ENCODE measurements at regions not wholly inside any gene's neighbourhood (a gene's known extent, or its start where the extent isn't known, plus 50 kb on each side); places are given as distances from the start of the nearest gene placed in this dataset.

DNA sequence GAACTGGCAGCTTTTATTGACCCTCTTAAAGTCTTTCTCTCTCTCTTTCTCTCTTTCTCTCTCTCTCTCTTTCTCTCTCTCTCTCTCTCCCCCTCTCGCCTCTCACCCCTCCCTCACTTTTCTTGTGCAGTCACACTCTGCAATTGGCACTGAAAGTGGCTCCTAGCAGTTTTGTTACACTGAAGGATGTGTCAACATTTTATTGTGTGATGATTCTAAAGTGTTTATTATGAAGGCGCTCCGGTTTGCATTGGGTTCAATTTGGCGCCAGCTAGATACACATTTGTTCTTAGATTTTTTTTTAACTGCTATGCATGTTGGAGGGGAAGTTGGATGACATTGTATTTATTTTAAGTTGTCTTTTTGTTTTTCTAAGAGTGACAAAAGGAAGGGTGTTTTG, 64.0 kb upstream of the CHRM3 start:
- DNase-seq: no peak

DNA sequence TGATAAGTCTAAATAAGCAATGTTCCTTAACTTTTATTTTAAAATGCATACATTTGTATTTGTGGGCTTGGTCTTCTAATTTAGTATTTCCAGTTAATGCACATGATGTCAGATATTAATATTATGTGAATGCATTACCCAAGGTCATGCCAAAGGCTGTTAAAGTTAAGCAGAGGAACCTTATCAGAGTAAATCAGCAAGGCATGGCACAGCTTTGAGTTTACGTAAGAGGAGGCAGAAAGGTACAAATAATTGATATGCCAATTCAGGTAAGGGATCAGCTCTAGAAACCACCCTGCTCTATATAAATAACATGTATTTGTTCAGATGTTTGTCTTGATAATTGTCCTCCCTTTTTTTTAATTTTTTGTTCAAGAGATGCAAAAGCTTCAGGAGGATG, 64.5 kb upstream of the CHRM3 start:
- no peak for DNase-seq

DNA sequence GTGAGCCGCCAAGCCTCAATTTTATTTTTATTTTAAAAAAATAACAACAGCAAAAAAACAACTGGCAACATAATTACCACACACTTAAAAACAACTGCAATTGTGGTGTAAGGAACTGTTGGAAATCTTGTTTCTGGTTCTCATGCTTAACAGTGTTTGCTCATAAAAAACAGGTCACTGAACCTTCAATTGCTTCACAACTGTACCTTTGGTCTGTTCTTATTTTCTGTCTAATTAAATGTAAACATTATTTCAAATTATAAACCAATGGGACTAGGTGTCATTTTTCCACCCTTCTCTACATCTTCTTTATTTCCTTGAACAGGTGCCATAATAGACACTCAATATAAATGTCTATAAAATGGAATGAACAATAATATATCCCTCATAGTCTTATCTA, 68.4 kb upstream of the CHRM3 start:
- no peak for DNase-seq

DNA sequence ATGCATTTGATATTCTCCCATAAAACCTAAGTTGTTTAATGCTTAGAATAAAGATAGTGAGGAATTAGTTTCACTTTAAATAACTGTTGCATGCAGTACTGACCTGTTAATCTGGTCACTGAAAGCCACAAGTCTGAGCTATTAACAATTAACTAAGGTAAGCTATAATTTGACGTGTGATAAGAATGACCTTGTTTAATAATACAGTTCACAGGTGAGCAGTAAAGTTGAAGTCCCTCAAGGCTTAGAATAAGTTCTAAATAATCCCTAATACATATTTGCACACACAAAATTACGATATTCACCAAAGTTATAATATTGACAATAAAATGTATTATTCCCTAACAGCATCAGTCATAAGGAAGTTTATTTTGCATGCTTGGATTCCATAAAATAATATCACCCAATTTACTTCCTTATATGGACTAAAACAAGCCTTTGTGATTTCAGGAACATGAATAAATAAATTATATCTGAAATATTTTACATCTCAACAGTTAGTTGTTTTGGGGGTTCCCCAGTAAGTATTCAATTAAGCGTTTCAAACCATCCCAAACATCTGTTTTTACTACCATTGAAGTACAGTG, 70.6 kb upstream of the CHRM3 start:
- DNase-seq: no peak

DNA sequence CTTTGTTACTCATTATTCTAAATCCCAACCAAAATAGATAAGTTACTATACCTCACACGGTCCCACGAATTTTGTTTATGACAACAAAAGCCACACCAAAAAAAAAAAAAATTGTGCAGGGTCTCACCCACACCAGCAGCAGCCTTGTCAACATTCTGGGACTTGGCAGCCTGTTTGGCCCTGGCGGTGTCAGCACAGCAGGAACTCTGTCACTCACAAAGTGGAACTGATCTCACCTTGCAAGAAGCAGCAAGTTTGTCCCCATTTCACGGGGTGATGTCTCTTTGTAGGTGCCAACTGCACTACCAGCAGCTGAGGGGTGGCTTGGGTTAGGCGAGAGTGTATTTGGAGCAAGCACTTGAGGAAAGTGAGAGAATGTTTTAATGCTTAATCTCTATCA, 75.0 kb upstream of the CHRM3 start:
- no peak for DNase-seq

DNA sequence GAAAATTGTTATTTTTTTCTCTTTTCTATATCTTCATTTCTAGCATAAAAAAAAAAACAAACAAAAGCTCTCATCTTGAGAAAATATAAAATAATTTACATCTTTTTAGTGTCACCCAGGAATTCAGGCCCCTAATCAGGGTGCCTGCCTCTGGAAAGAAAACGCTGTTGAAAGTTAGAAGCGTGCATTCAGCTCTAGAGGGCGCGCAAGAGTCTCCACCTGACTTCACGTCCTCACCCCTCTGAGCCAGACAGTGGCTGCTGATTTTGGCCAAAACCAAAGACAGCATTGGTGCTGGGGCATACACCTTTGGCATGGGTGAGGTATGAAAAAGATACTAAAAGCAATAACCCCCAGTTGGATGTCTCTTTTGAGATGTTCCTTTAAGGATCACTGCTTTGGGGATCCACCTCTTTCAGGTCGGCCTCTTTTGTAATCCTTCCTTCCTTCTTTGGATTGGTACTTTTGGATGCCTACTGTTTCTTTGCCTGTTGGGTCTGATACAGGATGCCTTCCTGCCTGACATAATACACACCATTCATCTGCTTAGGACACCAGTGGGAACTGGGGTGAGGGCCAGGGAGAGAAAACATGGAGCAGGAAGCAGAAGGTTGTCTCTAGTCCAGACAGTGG, 77.6 kb upstream of the CHRM3 start:
- peak; percentile 24 for DNase-seq

DNA sequence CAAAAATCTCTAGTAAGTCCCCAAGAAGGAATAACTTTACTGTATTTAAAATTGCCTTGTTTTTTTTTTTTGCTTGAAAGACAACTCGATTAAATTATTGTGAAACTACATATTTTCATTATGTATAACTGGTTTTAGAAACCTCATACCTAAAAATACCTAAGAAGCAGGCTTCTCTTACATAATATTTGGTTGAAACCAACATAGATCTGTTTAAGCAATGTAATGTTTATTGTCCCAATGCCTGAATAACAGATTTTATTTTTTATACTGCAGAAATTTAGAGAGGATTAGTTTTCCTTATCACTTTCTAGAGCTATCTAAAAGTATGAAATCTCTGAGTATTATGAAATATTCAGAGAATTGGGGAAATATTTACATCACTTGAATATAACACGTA, 78.5 kb upstream of the CHRM3 start:
- no peak for DNase-seq

DNA sequence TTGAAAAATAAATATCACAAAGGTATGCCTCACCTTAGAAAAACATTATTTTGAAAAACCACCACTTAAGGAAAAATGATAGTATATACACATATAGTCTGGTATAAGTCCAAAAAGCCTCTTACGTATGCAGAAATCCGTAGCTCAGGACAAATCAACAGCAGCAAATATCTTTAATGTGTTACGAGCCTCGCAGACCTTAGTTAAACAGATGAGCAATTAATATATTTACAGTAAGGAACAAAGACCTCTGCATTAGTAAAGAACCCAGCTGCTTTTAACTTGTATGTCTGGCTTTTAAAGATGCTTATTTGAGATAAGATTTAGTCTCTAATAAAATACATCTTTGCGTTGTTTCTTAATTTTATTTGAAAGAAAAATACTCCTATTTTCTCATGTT, 79.9 kb upstream of the CHRM3 start:
- no peak for DNase-seq

DNA sequence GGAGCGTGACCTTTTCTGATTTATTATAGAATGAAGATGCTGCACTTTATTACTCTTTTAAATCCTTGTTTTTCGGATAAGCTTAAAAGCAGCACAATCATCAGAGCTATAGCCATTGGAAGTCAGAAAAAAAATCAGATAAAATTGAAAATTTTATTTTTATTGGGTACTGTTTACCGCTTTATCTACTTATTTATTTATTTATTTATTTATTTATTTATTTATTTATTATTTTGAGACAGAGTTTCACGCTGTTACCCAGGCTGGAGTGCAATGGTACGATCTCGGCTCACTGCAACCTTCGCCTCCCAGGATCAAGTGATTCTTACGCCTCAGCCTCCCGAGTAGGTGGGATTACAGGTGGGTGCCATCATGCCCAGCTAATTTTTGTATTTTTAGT, 83.1 kb upstream of the CHRM3 start:
- DNase-seq: no peak

DNA sequence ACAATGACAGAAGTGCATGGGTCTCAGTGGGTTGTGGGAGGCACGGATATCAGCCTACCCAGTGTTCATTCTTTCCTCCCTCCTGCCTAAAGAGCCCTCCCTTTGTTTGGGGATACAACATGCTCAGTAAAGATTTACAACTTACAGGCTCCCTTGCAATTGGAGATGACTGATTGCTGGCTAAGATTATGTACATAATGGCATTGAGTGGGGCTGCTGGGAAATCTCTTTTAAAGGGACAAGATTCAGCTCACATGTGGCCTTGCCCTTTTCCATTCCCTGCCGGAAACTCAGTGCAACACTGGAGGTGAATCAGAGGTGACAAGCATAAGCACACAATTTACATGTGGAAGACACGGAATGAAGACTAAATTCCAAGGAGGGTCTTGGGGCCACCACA, 83.7 kb upstream of the CHRM3 start:
- no peak for DNase-seq

DNA sequence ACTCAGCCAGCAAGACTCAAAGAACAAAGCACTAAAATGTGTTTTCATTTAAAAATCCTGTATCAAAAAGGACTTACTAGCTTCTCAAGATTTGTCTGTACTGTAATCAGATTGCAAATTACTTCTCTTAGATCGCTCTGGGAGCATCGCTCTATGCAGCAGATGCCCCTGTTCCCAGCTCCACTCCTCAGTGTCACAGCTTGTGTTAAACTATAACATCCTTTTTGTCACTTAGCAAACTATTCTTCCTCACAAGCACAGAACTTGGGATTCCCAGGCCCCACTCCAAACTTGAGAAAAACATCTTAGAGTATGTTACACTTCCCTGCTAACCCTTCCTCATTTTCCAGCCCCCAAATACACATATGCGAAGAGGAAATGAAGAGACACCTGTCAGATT, 85.1 kb upstream of the CHRM3 start:
- no peak for DNase-seq

DNA sequence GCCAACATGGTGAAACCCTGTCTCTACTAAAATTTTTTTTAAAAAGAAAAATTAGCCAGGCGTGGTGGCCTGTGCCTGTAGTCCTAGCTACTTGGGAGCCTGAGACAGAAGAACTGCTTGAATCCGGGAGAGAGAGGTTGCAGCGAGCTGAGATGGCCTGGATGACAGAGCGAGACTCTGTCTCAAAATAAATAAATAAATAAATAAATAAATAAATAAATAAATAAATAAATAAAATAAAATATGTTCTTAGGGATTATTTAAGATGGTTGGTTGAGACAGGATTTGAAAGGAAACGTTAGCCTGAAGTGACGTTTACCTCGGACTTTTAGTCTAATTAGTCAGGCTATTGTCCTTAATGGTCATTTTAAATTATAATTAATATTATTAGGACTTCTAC, 88.5 kb upstream of the CHRM3 start:
- DNase-seq: no peak

DNA sequence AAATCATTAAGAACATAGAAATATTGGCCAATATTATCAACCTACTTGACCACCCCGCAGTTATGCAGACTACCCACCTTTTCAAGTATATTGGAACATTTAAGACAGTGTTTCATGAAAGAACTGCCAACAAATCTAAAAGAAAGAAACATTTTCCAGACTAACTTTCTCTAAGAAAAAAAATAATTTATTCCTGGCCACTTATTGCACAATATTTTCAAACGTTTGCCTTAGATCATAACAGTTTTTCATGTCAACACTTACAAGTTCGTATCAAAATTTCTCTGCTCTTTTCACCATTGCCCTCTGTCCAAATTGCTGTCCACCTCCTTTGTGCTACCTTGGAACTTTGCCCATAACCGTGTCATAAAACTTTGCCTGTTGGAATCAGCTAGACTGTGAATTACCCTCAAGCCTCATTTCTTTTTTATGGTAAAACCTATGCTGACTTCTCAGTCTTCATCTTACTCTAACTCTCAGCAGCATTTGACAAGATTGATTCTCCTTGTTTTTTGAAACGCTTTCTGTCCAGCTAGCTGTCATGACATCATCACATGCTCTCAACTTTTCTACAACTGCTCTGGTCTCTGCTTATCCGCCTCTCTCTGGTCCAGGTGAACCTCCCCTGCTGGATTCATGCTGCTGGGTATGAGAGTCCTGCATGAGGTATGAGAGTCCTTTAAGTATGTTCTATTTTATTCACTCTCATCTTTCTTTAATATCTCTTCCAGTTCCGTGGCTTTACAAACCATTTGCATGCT, 92.8 kb upstream of the CHRM3 start:
- peak; percentile 1 for DNase-seq

DNA sequence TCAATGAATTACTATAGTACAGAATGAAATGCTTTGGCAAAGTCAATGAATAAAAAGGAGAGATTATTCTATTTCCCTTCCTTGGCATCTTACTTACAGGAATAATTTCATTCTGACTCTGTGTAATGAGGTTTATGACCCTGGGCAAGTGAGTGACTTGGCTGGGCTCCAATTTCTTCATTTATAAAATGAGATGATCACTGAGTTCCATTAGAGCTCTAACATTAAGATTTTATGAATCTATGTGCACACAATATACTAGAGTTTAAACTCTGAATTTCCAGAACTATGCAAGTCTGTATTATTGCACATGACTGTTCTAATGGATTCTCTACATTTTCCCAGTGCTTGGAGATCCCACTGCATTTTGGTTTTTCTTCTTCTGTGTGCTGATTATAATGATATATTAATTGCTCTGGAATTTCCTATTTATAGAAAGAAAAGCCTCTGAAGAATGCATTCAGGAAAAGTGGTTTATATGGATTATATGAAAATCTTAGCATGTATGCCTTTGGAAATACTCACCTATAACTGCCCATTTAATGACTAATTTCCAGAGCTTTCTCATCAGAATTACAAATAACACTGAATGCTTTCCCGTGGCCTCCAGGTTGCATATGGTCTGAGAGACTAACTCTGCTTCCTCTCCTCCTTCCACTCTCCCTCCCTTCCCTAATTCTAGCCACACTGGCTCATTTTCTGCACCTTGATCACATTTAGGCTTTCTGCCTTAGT, 97.4 kb upstream of the CHRM3 start:
- peak; percentile 42 for DNase-seq

DNA sequence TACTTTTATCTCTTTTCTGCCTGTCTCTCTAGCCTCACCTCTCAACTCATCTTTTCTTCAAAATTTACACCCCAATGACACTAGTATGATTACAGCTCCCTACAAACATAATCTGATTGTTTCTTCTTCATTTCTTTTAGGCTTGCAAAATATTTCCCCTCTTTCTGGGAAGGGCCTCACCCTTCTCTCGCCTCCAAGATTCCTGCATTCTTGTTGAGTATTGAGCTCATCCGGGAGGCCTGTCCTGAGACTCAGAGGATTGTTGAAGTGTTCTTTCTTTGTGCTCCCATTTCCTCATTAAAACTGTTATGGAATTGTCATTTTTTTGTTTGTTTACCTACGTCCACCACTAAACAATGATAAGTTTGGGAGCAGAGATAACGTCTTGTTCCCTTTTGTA, 99.1 kb upstream of the CHRM3 start:
- DNase-seq: no peak

DNA sequence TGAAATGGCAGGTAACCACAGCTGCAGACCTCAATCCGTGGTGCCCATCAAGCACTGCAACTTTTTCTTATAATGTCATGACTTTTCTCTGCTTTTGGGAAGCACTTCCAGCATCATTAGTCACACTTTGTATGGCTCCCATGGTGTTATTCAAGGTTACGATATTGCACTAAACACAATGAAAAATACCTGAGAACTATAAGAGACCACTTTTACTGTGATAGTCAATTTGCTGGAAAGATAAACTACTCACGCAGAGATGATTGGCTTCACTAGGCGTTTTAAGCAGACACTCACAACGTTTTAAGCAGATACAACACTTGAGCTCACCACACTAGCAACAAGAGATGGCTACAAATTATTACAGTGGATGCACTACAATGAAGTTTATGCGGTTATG, 103.2 kb upstream of the CHRM3 start:
- no peak for DNase-seq

DNA sequence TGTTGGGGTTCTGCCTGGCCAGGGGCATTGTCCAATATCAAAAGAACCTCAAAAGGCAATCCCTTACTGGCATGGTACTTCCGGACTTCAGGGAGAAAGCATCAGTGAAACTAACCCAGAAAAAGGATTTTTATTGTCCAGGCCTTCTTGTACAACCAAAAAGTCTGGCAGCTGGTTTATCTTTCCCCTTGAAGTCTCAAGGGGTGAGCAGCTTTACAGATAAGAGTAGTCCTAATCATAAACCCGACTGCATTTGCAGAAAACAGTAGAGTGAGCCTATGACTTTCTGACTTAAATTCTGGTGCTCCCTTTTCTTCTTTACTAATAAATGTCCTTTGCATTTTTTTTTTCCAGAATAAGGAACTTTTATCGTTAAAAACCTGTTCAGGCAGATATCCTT, 104.0 kb upstream of the CHRM3 start:
- no peak for DNase-seq

DNA sequence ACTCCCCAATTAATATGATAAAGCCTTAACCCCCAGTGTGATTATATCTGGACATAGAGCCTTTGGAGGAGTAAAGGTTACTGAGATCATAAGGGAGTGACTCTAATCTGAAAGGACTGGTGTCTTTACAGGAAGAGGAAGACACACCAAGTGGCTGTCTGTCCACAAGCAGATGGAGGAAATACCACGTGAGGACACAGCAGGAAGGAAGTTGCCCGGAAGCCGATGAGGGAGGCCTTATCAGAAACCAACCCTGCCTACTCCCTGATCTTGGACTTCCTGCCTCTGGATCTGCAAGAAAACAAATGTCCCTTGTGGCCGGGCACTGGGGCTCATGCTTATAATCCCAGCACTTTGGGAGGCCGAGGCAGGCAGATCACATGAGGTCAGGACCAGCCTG, 110.3 kb upstream of the CHRM3 start:
- DNase-seq: no peak

DNA sequence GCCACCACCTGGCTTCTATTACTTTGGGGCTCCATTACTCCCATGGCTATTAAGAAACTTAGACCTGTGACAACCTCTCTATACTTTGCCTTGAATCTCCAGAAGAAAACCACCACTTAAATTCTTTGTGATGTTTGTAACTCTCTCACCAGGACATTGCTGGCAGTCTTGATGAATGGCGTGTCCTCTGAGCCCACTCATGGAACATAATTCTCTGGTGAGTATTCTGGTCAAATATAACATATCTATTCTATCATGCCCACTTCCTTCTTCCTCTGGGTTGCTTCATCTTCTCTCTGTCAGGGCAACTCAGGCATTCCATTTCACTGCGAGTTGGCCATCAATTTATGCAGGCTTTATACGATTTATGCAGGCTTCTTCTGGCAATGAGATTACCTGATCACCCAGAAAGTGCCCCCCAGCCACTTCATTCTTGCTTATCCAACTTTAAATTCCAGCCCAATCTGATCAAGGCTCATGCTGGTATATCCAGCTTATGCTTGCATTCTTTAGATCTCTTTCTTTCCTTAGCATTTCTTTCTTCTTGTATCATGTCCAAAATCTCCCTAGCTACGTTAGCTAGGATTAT, 112.0 kb upstream of the CHRM3 start:
- DNase-seq: peak; percentile 8

DNA sequence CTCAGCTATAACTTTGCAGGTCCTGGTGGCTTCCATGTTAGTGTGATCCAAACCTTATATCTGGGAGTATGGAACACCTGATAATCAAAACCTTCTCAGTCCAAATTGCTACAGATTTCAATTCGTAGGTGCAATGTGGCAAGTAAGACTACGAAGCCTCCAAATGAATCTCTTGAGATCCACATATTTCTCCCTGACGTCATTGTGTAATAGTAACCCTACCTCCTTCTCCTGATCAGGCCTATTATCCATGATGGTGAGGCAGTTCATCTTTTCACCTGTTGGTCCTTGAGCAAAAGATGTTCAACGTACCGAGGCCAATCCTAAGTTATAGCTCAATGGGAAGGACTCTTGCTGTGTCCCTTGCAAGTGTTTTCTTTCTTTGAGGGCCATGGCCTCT, 115.9 kb upstream of the CHRM3 start:
- no peak for DNase-seq

DNA sequence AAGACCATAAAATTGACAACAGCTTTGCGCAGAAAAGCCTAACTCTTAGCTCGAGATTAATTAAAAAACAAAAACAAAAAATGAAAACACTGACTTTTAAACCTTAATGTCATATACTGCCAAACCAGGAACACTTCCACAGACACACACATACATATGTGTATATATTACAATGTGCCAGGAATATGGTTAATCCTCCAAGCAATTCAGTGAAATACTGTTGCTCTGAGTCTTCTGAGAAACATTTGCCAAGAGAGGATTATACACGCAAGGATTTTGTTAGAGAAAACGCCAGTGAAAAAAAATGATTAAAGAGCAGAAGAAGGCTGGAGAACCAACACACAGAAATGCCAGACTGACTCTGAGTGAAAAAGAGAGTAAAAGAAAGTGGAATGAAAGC, 116.7 kb upstream of the CHRM3 start:
- DNase-seq: no peak

DNA sequence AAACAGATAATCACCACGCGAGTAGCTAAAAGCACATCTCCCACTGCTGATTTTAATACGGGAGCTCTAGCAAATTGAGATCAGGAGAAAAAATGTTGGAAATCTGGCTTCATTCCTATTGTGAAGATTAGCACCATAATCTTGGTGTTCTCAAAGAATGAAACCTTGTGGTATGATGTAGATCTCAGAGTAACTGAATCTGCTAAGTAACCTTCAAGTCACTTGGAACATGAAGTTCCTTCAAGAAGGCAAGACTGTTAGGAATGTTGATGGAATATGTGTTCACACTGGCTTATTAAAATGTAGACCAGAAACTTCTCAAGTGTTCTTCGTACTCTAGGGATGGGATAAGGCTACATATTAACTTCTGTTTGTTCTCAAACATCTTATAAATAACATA, 117.4 kb upstream of the CHRM3 start:
- no peak for DNase-seq

DNA sequence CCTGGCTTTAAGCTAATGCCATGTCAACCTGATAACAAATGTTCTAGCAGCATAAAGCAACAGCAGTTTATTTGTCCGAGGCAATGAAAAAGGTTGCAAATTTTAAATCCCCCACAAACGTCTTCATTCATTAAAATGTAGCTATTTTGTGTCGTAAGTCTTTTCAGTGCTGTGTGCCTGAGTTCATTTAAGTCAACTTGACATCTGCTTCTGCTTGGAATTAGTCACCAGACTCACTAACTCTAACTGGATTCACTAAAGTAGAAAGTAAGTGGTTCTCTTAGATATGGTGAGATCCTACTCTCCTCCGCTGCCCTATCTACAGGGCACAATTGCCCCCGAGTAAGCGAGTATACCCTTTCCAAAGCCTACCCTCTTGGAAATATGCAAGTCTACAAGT, 118.4 kb upstream of the CHRM3 start:
- no peak for DNase-seq

DNA sequence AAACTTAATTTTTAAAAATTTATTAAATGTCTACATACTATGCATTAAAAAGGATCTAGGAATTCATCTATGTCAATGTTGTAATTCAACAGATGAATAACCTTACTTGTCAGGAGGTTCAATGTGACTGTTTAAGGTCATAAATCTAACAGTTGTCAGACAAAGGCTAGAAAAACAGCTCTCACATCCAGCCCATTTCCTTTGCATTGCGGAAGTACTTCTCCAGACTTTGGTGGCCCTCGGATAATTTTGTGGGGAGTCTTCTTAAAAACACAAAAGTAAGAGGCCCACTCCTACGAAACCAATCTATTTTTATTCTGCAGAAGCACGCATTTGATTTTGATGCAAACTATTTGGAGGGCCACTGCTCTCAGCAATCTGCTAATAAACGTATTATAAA, 122.6 kb upstream of the CHRM3 start:
- DNase-seq: no peak
